BLaER1 treated with 17β-estradiol and CSF1 and Interleukin-3, amounts not matched to agents 10 nM and 100 nM (cell line): ENCODE measurements at regions not wholly inside any gene's neighbourhood (a gene's known extent, or its start where the extent isn't known, plus 50 kb on each side); places are given as distances from the start of the nearest gene placed in this dataset.

Experiments used
- H3K27ac ChIP-seq, 11 experiments: shearing (Covaris generic); formaldehyde crosslinking; 2 replicates each; pipeline ENCODE4 v1.8.1; 2022
- H3K27me3 ChIP-seq, 11 experiments: shearing (Covaris generic); formaldehyde crosslinking; 2 replicates each; pipeline ENCODE4 v1.8.1; 2022
- H3K36me3 ChIP-seq, 11 experiments: shearing (Covaris generic); formaldehyde crosslinking; 2 replicates each; pipeline ENCODE4 v1.8.1; 2022
- H3K4me1 ChIP-seq, 10 experiments: shearing (Covaris generic); formaldehyde crosslinking; 2 replicates each; pipeline ENCODE4 v1.8.1; 2022
- H3K4me2 ChIP-seq, 11 experiments: shearing (Covaris generic); formaldehyde crosslinking; 2 replicates each; pipeline ENCODE4 v1.8.1; 2022
- H3K4me3 ChIP-seq, 10 experiments: shearing (Covaris generic); formaldehyde crosslinking; 2 replicates each; pipeline ENCODE4 v1.8.1; 2022
- H3K9ac ChIP-seq, 11 experiments: shearing (Covaris generic); formaldehyde crosslinking; 2 replicates each; pipeline ENCODE4 v1.8.1; 2022
- H3K9me3 ChIP-seq, 11 experiments: shearing (Covaris generic); formaldehyde crosslinking; replicated peaks in 1 of 11; 2 replicates each; pipeline ENCODE4 v1.8.1; 2022
- H4K20me1 ChIP-seq, 11 experiments: shearing (Covaris generic); formaldehyde crosslinking; 2 replicates each; pipeline ENCODE4 v1.8.1; 2022
- Cebpa-rat ChIP-seq, 11 experiments: shearing (Covaris generic); IDR thresholded peaks; 2 replicates each; pipeline ENCODE4 v1.8.1; 2022

DNA sequence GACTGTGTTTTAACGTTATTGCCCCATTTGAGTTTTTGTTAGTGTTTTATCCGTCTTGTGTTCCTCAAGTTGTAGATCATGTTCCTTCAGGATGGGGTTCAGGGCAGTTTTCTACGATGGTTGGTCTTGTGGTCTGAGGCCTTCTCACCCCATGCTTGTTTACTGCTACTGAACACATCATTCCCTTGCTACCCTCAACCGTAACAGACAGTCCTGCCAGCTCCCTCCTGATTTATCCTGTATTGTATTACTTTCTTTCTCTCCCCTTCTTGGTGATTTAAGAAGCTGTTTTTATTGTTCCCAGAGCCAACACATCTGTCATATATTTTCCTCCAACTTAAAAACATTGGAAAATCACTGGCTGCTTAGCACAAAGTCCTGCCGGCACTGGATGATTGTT lies 719.8 kb downstream of the INHBA start:
- no peak overlapping the region for H3K4me2 ChIP-seq
- H3K27me3 ChIP-seq: no peaks in the 10 kb centered on the region
- no peak overlapping the region for H3K9ac ChIP-seq
- H3K9me3 ChIP-seq: no peaks in the 10 kb centered on the region
- no peaks in the 10 kb centered on the region for H3K4me1 ChIP-seq
- H3K4me3 ChIP-seq: no peak overlapping the region
- no peaks in the 10 kb centered on the region for H3K36me3 ChIP-seq
- H4K20me1 ChIP-seq: no peaks in the 10 kb centered on the region
- no peak for TF ChIP-seq Cebpa-rat (IDR thresholded peaks at IDR 0.05)
- H3K27ac ChIP-seq: no peak overlapping the region

DNA sequence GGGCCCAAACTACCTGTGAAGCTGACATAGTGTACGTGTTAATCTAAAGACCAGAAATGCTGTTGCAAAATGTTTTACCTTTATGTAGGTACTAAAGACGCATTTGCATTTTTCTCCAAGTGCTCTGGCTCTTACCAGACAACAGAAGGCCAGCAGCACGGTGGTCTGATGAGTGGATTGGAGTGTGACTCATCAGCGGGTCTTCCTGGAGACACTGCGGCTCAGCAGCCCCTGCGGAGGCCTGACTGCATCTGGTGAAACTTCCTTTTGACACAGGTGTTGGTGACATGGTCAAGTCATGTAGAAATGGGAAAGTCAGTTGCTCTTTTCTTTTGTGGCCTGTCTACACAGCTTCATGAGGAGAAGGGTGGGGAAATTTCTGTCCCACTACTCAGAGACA lies 723.6 kb downstream of the INHBA start:
- no peaks in the 10 kb centered on the region for H3K36me3 ChIP-seq
- H3K27ac ChIP-seq: no peak overlapping the region
- no peak for TF ChIP-seq Cebpa-rat (IDR thresholded peaks at IDR 0.05)
- H4K20me1 ChIP-seq: no peaks in the 10 kb centered on the region
- H3K9me3 ChIP-seq: no peaks in the 10 kb centered on the region
- no peak overlapping the region for H3K4me2 ChIP-seq
- no peaks in the 10 kb centered on the region for H3K27me3 ChIP-seq
- no peaks in the 10 kb centered on the region for H3K4me1 ChIP-seq
- no peak overlapping the region for H3K4me3 ChIP-seq
- no peak overlapping the region for H3K9ac ChIP-seq

DNA sequence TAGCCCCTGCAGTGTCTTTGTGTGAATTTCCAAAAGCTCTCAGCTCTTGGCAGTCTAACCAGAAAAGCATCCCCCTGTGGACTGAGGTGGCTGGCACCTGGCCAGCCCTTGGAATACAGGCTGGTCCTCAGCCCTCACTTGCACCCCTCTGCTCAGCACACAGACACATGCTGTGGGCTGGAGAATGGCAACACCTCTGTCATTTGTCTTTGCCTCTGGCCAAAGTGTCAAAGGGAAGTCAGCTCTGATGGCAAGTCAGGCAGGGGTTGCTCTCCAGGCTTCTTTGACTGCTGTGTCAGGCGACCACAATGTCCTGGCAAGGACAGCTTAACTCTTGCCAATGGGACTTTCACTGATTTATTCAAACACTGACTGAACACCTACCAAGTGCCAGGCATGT lies 724.8 kb downstream of the INHBA start:
- H3K9me3 ChIP-seq: no peaks in the 10 kb centered on the region
- no peak for TF ChIP-seq Cebpa-rat (IDR thresholded peaks at IDR 0.05)
- H3K36me3 ChIP-seq: no peaks in the 10 kb centered on the region
- no peak overlapping the region for H3K4me3 ChIP-seq
- H3K9ac ChIP-seq: no peak overlapping the region
- no peaks in the 10 kb centered on the region for H3K4me1 ChIP-seq
- no peaks in the 10 kb centered on the region for H3K27me3 ChIP-seq
- H3K27ac ChIP-seq: no peak overlapping the region
- no peaks in the 10 kb centered on the region for H4K20me1 ChIP-seq
- H3K4me2 ChIP-seq: no peak overlapping the region

DNA sequence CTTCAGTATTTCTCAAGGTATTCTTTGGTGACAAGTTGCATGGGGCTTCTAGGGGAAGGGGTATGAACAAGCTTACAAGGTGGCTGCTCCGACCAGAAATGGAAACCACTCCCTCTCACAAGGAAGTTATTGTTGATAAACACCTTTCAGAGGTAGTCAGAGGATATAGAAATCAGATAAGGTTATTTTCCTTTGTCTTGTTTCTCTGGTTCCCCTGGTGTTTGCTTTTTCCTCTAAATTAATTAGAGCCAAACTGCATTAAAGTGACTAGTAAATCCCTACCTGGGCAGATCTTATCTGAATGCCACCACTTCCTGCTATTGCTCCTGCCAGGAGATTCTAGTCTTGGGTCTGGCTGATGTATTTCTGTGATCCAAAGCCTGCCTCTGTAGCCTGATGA lies 725.4 kb downstream of the INHBA start:
- no peak overlapping the region for H3K9ac ChIP-seq
- no peak overlapping the region for H3K4me3 ChIP-seq
- H4K20me1 ChIP-seq: no peaks in the 10 kb centered on the region
- H3K27me3 ChIP-seq: no peaks in the 10 kb centered on the region
- no peak overlapping the region for H3K4me2 ChIP-seq
- no peak for TF ChIP-seq Cebpa-rat (IDR thresholded peaks at IDR 0.05)
- no peak overlapping the region for H3K27ac ChIP-seq
- no peaks in the 10 kb centered on the region for H3K9me3 ChIP-seq
- no peaks in the 10 kb centered on the region for H3K36me3 ChIP-seq
- no peaks in the 10 kb centered on the region for H3K4me1 ChIP-seq

DNA sequence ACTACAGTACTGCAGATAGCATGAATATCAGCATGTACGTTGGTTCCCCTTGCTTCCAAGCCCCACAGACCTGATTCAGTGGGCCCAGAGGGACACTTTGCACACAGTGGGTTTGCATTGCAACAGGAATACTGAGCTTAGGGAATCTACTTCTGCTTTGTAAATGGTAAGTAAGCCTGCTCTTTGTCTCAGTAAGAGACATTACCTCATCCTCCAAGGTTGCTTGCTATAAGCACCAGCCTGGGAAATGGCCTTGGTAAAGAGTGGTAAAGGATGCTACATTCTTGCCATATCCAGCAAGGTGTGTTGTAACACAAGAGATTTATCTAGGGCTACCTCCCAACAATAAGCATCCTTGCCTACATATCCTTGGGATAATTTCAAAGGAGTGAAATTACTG lies 730.5 kb downstream of the INHBA start:
- Histone ChIP-seq H3K27ac (no peak overlapping the region), H3K9ac (no peak overlapping the region), H3K9me3 (no peaks in the 10 kb centered on the region), H3K4me2 (no peak overlapping the region), H3K4me3 (no peak overlapping the region), H3K27me3 (no peaks in the 10 kb centered on the region), H3K36me3 (no peaks in the 10 kb centered on the region), H3K4me1 (no peaks in the 10 kb centered on the region), H4K20me1 (no peaks in the 10 kb centered on the region)
- no peak for TF ChIP-seq Cebpa-rat (IDR thresholded peaks at IDR 0.05)

DNA sequence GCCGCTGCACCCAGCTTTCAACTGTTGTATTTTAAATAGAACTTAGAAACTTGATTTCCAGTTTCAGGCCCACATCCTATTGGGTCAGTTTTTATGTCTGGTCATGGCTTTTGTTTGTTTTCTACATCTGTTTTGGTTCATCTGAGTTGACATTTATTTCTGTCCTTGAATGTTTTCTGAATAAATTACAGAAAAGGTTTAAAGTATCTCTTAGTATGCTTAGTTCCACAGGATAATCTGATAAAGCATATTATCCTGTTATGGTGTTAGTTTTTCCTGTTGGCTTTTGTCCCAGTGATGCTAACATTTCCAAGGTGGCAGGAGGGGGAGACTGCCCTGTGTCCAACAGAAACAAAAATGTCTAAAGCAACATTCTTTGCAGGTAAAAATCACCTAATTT lies 733.2 kb downstream of the INHBA start:
- no peaks in the 10 kb centered on the region for H4K20me1 ChIP-seq
- no peaks in the 10 kb centered on the region for H3K9me3 ChIP-seq
- H3K4me1 ChIP-seq: no peaks in the 10 kb centered on the region
- no peaks in the 10 kb centered on the region for H3K27me3 ChIP-seq
- no peak overlapping the region for H3K4me2 ChIP-seq
- no peak overlapping the region for H3K9ac ChIP-seq
- H3K27ac ChIP-seq: no peak overlapping the region
- TF ChIP-seq Cebpa-rat (IDR thresholded peaks at IDR 0.05): no peak
- no peaks in the 10 kb centered on the region for H3K36me3 ChIP-seq
- no peak overlapping the region for H3K4me3 ChIP-seq

DNA sequence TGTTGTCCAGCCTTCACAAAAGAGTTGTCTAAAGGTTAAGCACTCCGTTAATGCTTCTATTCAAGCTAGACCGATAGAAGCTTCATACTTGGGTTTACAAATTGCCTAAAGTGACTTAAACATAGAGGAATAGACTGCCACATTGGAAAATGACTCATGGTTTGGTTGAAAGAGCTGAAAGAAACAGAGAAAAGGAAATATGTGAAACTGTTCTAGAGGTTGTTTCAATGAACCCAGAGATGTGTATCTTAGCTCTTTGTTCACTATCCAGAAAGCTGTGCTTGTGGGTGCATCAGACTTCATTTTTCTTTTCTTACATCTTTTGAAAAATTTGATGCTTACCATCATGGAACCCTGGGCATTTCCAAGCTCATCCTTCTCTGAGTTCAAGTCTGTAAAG lies 736.2 kb downstream of the INHBA start:
- no peak overlapping the region for H3K4me3 ChIP-seq
- H3K36me3 ChIP-seq: no peaks in the 10 kb centered on the region
- H3K4me1 ChIP-seq: no peaks in the 10 kb centered on the region
- no peaks in the 10 kb centered on the region for H3K27me3 ChIP-seq
- peaks cover 0 to 9% (median 6%) of the 10 kb centered on the region in 11 experiments; a peak in 7 of 22 replicates for H3K9me3 ChIP-seq
- no peaks in the 10 kb centered on the region for H4K20me1 ChIP-seq
- no peak overlapping the region for H3K4me2 ChIP-seq
- no peak overlapping the region for H3K27ac ChIP-seq
- H3K9ac ChIP-seq: no peak overlapping the region
- no peak for TF ChIP-seq Cebpa-rat (IDR thresholded peaks at IDR 0.05)

DNA sequence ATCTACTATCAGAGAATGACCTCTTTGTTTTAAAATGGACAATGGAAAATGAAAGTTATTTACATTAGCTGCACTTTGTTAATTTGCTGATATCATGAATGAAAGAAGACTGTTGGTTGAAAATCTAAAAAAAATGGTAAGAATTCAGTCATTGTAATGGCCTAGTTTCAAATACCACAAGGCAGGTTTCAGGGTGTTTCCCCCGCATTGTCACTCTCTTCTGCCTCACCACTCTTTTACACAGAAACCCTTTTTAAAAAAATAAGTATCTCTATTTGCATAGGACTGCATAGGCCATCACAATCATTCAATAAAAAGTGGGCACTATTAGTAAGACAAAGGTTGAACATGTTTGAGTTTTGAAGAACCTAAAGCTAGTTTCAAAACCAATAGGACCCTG lies 737.1 kb downstream of the INHBA start:
- Histone ChIP-seq H3K4me2 (no peak overlapping the region), H3K9me3 (peaks cover 0 to 11% (median 6%) of the 10 kb centered on the region in 11 experiments; a peak in 7 of 22 replicates), H3K4me3 (no peak overlapping the region), H3K4me1 (no peaks in the 10 kb centered on the region), H3K36me3 (no peaks in the 10 kb centered on the region), H4K20me1 (no peaks in the 10 kb centered on the region), H3K9ac (no peak overlapping the region), H3K27me3 (no peaks in the 10 kb centered on the region), H3K27ac (no peak overlapping the region)
- no peak for TF ChIP-seq Cebpa-rat (IDR thresholded peaks at IDR 0.05)

DNA sequence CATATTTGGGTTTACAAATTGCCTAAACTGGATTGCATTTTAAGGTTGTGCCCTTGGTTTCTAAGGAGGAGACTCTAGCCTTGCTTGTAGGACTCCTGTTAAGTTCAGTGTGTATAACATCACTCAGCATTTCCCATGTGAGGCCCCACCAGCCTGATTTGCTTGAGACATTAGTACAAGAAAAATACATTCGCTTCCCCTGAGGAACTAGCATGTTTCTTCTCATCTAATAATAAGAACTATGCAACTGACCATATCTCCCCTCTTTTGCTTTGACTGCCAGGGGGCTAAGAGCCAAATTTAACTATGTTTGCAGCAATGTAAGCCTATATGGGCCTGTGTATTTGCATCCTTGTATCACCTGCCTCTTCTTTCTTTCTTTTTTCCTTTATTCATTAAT lies 737.9 kb downstream of the INHBA start:
- Histone ChIP-seq H3K9ac (no peak overlapping the region), H3K27me3 (no peaks in the 10 kb centered on the region), H3K9me3 (peaks cover 0 to 11% (median 6%) of the 10 kb centered on the region in 11 experiments; a peak in 7 of 22 replicates), H3K4me3 (no peak overlapping the region), H3K27ac (no peak overlapping the region), H4K20me1 (no peaks in the 10 kb centered on the region), H3K4me2 (no peak overlapping the region), H3K4me1 (no peaks in the 10 kb centered on the region), H3K36me3 (no peaks in the 10 kb centered on the region)
- TF ChIP-seq Cebpa-rat (IDR thresholded peaks at IDR 0.05): no peak

DNA sequence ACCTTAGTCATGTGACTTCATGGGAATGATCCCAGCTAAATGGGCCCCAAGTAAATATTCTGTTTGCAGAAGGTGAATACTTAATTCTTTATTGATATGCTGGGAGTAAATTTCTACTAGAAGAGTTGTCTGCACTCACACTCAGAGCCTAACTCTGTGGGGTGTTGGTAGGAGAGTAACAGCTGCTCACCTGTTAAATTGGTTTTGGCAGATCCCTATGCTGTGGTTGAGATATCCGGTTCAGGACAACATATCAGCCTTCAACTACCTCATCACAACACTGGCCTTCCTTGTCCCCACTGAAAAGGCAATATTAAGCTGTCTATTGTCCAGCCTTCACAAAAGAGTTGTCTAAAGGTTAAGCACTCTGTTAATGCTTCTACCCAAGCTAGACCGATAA lies 738.3 kb downstream of the INHBA start:
- no peak overlapping the region for H3K27ac ChIP-seq
- H4K20me1 ChIP-seq: no peaks in the 10 kb centered on the region
- H3K9me3 ChIP-seq: peaks cover 0 to 11% (median 6%) of the 10 kb centered on the region in 11 experiments; a peak in 7 of 22 replicates
- TF ChIP-seq Cebpa-rat (IDR thresholded peaks at IDR 0.05): no peak
- H3K9ac ChIP-seq: no peak overlapping the region
- no peak overlapping the region for H3K4me3 ChIP-seq
- H3K36me3 ChIP-seq: no peaks in the 10 kb centered on the region
- no peaks in the 10 kb centered on the region for H3K4me1 ChIP-seq
- no peak overlapping the region for H3K4me2 ChIP-seq
- H3K27me3 ChIP-seq: no peaks in the 10 kb centered on the region

DNA sequence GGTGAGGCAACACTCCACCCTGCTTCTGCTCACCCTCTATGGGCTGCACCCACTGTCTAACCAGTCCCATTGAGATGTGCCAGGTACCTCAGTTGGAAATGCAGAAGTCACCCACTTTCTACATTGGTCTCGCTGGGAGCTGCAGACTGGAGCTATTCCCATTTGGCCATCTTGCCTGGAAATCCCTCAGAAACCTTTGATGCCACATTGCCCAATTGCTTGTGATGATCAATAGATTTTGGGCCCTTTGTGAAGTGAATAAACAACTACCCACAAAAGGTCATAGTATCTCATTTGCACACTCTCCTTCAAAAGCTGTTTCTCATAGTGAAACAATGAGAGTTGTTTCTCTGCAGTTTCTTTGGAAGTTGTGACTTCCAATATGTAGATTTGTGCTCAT lies 742.9 kb downstream of the INHBA start:
- H3K27me3 ChIP-seq: no peaks in the 10 kb centered on the region
- no peak overlapping the region for H3K9ac ChIP-seq
- no peaks in the 10 kb centered on the region for H3K4me1 ChIP-seq
- H4K20me1 ChIP-seq: no peaks in the 10 kb centered on the region
- H3K4me3 ChIP-seq: no peak overlapping the region
- no peak overlapping the region for H3K27ac ChIP-seq
- H3K36me3 ChIP-seq: no peaks in the 10 kb centered on the region
- no peak overlapping the region for H3K4me2 ChIP-seq
- H3K9me3 ChIP-seq: peaks cover 0 to 12% (median 6%) of the 10 kb centered on the region in 11 experiments; a peak in 7 of 22 replicates
- no peak for TF ChIP-seq Cebpa-rat (IDR thresholded peaks at IDR 0.05)
